GM19351 (cell line): ENCODE measurements at regions not wholly inside any gene's neighbourhood (a gene's known extent, or its start where the extent isn't known, plus 50 kb on each side); places are given as distances from the start of the nearest gene placed in this dataset.
"Not testable (repeated sequence)": the region's sequence is repeated elsewhere in the genome, so short reads cannot be mapped to it uniquely, and the experiment has no call there.

ENCODE experiments used
- ATAC-seq: cut with Tn5 transposase; IDR thresholded peaks from one replicate; pipeline ENCODE4 v1.9.1; 2021; ENCODE audit warnings: mild to moderate bottlenecking, moderate library complexity; ENCODE audit not compliant: unreplicated experiment

- ATAC-seq: no peak
Observed at GRCh38 chr9:86507212-86507630, 153.0 kb upstream of the TUT7 start.

DNA sequence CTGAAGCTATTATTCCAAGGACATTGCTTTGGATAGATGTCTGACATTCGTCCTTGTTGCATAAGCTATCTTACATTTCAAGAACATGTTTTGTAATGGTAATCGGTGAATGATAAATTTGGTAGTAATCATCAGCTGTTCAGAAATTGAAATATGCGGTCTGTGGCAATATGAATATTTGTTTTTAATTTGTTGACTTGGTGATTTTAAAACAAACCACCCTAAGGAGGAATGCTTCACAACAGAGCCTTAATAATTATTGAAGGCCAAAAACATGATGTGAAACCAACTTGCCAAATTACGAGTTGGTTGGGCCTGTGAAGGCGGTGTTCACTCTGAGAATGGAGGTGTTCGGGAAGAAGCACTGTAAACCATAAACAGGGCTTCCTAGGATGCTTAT lies 149.7 kb upstream of the TUT7 start:
- no peak for ATAC-seq

- ATAC-seq: no peak
Observed at GRCh38 chr9:86503314-86503713, 149.1 kb upstream of the TUT7 start.

DNA sequence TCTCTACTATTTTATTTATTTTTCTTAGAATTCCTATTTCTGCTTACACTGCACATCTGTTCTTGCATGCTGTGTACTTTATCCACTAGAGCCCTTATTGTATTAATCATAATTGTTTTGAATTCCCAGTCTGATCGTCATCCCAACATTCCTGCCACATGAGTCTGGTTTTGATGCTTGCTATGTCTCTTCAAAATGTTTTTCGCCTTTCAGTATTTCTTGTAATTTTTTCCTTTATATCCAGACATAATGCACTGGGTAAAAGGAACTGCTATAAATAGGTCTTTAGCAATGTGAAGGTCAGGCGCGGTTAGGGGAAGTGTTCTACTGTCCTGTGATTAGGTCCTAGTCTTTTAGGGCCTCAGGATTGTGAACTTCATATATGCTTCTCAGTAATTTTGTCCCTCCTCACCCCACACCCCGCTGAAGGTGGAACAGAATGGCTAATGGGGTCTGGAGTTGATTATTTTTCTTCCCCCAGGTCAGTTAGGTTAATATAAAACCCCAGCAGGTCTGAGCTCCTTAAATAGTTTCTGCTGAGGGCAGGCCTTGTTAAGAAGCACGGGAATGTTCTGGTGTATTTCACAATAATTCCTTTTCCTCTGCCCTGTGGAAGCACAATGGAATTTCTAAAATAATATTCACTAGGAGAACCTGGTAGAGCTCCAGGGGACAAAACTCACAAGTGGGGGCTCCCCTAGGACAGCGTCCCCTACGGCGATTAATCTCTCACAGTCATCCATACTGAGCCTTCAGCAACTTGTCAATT lies 146.6 kb upstream of the TUT7 start:
- ATAC-seq: no peak

- no peak for ATAC-seq
Observed at GRCh38 chr9:86500031-86500430, 145.8 kb upstream of the TUT7 start.

GRCh38 chr9:86494644-86495111 lies 140.5 kb upstream of the TUT7 start:
- no peak for ATAC-seq

- ATAC-seq: no peak
Observed at GRCh38 chr9:86491468-86492266, 137.5 kb upstream of the TUT7 start.

DNA sequence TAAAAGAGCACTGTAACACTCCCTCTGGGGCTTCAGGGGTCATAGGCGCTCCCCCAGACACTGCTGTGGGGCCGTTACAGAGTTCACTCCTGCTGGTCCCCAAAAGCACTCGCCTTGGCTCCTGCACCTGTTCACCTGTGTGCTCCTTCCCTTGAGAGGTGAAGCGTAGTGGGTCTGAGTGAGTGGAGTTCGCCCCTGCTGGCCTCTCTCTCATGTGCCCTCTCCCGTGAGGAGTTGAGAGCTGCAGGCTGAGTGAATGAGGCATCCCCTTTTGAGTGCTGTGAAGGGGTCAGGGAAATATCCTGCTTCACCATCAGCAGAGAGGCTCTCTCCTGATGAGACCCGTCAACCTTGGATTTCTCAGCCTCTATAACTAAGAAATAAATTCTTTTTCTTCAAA lies 134.6 kb upstream of the TUT7 start:
- no peak for ATAC-seq

DNA sequence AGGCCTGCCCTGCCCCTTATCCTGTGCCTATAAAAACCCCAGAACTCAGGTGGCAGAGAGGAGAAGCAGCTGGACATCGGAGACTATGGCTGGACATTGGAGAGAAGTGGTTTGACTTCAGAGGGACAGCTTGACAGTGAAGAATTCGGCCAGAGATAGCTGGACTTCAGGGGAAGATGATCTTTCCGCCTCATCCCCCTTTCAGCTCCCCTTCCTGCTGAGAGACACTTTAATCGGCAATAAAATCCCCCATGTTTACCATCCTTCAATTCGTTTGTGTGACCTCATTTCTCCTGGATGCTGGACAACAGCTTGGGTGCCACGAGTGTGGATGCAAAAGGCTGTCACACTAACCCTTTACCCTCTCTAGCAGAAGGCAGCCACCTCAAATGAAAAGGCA lies 134.1 kb upstream of the TUT7 start:
- ATAC-seq: no peak

- no peak for ATAC-seq
Observed at GRCh38 chr9:86487838-86488233, 133.6 kb upstream of the TUT7 start.

DNA sequence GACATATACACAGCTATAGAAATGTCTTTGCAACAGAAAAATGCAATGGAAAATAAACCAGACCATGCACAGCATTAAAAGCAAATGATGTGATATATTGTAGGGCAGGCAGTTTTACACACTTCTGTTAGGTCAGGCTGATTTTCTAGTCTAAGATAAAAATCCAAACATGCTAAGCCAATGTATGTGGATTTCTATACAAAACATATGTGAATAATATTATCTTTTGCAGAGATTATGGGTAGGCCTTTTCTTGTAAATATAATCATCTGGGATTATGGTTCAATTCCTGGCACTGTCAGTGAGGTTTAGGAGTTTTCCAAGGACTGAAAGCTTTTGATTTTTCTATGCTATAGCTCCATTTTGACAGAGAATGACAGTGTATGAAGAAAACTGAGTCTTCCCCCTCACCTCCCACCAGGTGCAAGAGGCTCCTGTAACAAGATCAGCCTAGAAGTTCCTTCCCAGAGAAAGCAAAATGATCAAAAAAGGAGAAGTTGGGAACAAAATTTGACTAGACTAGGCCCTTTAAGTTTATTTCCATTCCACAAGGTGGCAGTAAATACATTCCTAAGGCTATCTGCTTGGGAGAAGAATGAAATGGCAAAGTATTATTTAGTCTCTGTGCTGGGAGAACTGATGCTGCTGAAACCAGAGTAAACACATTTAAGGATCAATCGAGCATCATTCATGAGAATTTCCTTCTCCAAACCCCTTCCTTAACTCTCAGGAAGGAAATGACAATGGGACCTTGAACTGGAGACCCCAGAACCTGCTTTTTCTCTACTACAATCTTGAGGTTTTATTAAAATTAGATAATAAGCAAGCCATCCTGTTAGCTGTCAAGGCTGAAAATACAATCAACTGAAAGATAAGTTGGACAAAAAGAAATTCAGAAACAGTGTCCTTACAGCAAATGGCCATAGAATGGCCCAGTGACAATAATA lies 133.0 kb upstream of the TUT7 start:
- no peak for ATAC-seq

DNA sequence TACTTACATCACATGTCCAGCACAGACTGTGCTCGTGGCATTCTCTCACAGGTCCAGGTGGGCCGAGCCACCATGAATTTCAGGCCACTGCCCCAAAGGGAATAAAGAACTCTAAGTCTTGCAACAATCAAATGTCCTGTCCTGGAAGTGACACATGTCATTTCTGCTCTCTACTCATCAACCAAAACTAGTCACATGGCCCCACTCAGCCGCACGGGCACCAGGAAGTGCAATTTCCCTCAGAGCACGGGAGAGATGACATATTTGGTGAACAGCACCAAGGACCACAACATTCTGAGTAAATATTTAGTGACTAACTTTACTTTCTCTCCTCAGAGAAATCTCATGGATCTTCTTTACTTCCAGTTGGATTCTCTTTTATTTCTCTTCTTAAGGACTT lies 131.1 kb upstream of the TUT7 start:
- ATAC-seq: peak; percentile 81

DNA sequence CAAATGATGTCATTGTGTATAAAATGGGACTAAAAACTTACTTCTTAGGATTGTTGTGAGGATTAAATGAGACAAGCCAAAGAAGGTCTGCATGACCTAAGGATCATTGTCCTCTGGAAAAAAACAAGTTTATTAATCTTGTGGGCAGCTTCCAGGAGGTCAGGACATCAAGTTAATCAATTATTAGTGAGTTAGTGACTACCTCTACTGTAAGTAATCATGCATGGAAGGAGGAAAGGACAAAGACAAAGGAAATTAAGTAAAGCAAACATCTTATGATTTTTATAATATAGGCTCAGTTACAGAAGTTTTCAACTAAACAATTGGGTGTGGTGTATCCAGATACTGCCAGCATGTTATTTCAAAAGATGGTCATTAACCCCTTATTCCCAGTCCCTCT lies 129.3 kb upstream of the TUT7 start:
- ATAC-seq: no peak

DNA sequence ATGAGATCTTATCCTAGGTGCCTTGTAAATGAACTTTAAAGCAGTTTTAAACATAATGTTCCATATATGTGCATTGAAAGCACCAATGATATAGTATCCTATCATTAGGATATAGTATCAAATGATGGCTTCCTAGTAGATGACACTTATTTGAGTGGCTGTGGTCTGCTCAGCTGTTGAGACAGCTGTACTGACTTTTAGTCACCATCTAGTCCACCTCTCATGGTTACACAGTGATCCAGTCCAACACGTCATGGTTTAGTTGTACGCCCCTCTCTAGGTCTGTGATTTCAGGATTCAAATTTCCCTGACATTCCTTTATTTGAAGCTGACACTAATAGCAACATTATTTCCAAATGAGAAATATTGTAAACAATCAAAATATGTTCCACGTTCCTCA lies 127.3 kb upstream of the TUT7 start:
- ATAC-seq: no peak

DNA sequence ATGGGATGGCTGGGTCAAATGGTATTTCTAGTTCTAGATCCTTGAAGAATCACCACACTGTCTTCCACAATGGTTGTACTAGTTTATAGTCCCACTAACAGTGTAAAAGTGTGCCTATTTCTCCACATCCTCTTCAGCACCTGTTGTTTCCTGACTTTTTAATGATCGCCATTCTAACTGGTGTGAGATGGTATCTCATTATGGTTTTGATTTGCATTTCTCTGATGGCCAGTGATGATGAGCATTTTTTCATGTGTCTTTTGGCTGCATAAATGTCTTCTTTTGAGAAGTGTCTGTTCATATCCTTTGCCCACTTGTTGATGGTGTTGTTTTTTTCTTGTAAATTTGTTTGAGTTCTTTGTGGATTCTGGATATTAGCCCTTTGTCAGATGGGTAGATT lies 121.0 kb upstream of the TUT7 start:
- not testable (repeated sequence) for ATAC-seq

DNA sequence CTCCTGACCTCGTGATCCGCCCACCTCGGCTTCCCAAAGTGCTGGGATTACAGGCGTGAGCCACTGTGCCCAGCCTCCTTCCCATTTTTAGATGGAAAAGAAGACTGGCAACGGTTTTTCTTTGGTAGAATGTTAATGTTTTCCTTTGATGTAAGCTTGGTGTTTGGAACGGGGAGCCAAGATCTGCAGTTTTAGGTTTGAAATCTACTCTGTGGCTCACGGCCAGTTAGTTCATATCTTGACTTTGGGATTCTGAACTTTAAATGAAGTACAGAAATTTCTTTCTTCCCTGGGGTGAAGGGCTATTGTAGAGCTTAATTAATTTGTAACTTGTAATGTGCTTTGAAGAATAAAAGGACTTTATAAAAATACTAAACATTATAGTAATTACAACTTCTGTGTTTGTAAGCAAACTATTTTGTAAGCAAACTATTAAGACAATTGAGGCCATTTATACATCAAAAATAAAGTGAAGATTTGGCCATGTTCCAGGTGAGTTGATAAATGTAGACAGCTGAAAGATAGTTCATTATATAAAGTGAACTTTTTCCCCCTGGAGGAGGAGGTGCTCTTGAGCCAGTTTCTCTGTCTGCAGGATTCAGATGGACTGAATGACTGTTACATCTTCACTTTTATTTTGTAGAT lies 117.1 kb upstream of the TUT7 start:
- ATAC-seq: no peak

- ATAC-seq: no peak
Observed at GRCh38 chr9:86470326-86470725, 116.1 kb upstream of the TUT7 start.

GRCh38 chr9:86469476-86470250 lies 115.5 kb upstream of the TUT7 start:
- ATAC-seq: no peak

DNA sequence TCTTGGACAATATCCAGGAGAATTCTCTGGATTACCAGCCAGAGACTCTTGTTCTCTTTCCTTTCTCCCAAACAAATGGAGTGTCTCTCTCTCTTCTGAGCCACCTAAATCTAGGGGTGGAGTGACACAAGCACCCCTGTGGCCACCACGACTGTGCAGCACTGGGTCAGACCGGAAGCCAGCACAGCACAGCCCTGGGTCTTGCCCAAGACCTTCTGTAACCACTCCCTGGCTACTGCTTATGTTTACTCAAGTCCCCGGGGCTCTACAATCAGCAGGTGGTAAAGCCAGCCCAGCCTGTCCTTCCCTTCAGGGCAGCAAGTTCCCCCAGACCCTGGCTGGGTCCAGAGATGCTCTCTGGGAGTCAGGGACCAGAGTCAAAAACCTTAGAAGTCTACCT lies 110.0 kb upstream of the TUT7 start:
- no peak for ATAC-seq
